Left lobe of liver (tissue), 2 donors: ENCODE measurements at regions not wholly inside any gene's neighbourhood (a gene's known extent, or its start where the extent isn't known, plus 50 kb on each side); places are given as distances from the start of the nearest gene placed in this dataset.

Experiments
- ATAC-seq: fragments of 200-7000 bp; cut with Tn5 transposase; one replicate; pipeline ENCODE4 v1.9.1; 2020; ENCODE audit warnings: mild to moderate bottlenecking, moderate library complexity
- DNase-seq: peaks from one replicate; pipeline ENCODE4 v3.0.0-alpha.2; 2020; ENCODE audit warnings: low spot score
- donor health status: DM: no; HTN: no; CAD: no; lungs with moderate emphysema.
- donor health status: DM: no; HTN: yes; CAD: no.

DNA sequence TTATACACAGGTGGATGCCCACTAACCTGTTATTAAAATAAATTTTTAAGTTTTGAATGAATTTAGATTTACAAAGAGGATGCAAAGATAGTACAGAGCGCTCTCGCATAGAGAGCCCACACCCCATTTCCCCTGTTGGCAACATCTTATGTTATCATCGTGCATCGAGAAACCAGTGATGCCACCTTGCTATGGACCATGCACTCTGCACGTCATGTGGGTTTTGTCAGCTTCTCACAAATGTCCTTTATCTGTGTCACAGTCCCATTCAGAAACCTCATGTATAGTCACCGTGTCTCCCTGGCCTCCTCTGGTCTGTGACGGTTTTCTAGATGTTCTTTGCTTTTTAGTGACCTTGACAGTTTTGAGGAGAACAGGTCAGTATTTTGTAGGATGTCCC is 60.0 kb downstream of the ING1 start:
- ATAC-seq: no peak
- no peak for DNase-seq

DNA sequence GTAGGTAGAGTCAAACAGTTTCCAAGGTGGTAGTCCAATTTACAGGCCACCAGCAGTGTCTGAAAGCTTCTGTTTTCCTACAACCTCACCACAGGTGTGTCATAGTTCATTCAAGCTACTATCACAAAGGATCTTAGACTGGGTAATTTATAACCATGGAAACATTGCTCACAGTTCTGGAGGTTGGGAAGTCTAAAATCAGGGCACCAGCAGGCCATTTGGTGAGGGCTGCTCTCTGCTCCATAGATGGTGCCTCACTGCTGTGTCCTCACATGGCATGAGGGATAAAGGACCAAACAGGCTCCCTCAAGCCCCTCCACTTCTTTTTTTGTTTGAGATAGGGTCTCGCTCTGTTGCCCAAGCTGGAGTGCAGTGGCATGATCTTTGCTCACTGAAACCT is 60.6 kb downstream of the ING1 start:
- DNase-seq (no peak), ATAC-seq (no peak)

DNA sequence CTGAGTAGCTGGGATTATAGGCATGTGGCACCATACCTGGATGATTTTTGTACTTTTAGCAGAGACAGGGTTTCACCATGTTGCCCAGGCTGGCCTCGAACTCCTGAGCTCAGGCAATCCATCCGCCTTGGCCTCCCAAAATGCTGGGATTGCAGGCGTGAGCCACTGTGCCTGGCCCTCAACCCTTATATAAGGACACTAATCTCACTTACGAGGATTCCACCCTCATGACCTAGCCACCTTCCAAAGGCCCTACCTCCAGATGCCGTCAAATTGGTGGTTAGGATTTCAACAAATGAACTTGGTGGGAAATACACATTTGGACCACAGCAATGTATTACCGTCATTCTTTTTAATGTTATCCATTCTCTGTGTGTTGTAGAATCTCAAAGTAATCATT is 61.0 kb downstream of the ING1 start:
- no peak for DNase-seq
- no peak for ATAC-seq

GRCh38 chr13:110775576-110775975 is 62.1 kb downstream of the ING1 start:
- DNase-seq: no peak
- ATAC-seq: no peak

DNA sequence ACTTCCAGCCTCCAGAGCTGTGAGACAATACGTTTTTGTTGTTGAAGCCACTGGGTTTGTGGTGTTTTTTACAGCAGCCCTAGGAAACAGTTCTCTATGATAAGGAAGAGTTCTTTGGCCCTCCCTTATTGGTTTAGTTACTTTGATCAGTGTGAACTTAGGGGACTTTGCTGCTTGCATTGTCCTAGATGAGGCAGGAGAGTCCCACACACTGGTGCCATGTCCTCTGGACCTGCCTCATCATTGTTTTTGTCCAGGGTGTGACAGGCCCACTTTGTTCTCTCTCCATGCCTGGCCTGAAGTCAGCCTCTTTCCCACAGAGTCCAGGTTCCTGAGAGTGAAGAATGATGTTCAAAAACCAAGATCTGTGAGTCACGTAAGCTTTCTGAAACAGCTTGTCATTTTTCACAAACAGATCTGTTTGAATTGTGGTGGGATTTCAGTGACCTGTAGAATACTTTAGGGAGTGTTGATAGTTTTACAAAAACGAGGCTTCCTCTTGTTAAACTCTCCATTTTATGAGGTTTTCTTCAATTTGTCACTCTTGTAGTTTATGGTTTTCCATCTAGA is 63.8 kb downstream of the ING1 start:
- ATAC-seq (no peak), DNase-seq (no peak)

- ATAC-seq (no peak), DNase-seq (no peak)
Observed at GRCh38 chr13:110779022-110779421, 65.5 kb downstream of the ING1 start.

DNA sequence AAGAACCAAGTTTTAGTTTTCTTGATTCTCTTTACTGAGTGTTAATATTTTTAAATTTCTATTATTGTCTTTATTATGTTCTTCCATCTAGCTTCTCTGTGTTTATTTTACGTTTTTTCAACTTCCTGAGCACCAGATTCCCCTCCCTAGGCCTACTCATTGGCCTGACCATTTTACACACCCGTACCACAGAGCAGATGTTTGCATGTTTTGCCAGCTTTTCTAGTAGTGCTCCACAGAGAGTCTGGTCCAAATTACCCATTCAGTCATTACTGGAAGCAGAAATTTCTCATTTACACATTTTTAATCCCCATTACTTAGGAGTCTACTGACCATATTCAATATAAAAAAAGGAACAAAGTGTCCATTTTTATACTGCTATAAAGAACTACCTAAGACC is 66.9 kb downstream of the ING1 start:
- no peak for ATAC-seq
- DNase-seq: no peak

DNA sequence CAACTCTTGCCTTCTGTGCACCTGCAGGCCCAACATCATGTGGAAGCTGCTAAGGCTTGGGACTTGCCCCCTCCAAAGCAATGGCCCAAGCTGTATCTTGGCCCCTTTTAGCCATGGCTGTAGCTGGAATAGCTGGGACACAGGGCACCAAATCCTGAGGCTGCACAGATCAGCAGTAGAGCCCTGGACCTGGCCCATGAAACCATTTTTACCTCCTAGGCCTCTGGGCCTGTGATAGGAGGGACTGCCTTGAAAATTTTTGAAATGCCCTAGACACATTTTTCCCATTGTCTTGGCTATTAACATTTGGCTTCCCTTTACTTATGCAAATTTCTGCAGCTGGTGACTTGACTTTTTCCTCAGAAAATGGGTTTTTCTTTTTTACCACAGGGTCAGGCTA is 68.7 kb downstream of the ING1 start:
- DNase-seq (no peak), ATAC-seq (no peak)

DNA sequence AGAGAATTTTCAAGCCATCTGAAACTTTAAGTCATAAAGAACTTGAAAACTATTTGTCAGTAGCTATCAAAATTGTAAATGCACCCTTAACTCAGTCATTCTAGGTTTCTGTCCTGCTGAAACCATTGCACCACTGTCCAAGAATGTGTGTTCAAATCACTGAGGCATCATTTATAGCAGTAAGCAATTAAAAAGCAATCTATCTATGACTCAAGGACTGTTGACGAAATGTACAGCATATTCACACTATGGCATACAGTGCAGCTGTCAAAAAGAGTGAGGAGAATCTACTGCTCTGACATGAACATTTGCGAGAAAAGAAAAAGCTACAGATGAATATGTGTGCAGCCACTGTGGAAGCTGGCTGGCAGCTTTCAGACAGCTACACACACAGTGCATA is 71.2 kb downstream of the ING1 start:
- ATAC-seq: no peak
- no peak for DNase-seq

GRCh38 chr13:110788778-110789177 is 75.3 kb downstream of the ING1 start:
- DNase-seq (no peak), ATAC-seq (no peak)

- DNase-seq: no peak
- no peak for ATAC-seq
Observed at GRCh38 chr13:110789871-110790270, 76.4 kb downstream of the ING1 start.

DNA sequence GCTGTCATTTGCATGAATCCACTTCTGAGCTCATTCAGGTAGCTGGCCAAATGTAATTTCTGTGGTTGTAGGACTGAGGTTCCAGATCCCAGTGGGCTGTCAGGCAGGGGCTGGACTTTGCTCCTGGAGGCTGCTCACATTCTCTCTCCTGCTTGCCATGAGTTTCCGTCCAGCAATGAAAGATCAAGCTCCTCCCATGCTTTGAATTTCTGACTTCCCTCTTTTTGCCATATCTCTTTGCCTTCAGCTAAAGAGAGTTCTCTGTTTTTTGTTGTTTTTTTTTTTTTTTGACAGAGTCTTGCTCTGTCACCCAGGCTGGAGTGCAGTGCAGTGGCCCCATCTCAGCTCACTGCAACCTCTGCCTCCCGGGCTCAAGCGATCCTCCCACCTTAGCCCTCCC is 76.9 kb downstream of the ING1 start:
- ATAC-seq (no peak), DNase-seq (no peak)

DNA sequence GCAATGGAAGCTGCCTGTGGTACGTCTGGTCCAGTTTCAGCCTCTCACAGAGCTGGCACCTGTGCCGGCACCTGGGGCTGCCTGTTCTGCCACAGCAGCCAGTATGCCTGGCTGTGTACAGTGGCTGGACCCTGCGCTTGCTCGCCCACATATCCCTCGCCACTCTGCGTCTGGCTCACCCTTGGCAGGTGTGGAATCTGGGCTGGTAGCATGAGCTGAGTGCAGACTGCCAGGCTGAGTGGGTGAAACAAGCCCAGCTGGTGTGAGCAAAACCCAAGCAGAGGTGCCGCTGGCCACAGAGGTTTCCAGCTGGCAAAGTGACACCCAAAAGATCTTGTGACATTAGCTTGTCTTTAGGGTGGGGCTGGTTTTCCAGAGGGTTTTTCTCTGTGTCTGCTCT is 80.7 kb downstream of the ING1 start:
- ATAC-seq: no peak

GRCh38 chr13:110797230-110797877 is 83.9 kb downstream of the ING1 start:
- DNase-seq: no peak
- no peak for ATAC-seq

More for the DNA sequence above, 80.7 kb downstream of the ING1 start:
- DNase-seq: no peak

DNA sequence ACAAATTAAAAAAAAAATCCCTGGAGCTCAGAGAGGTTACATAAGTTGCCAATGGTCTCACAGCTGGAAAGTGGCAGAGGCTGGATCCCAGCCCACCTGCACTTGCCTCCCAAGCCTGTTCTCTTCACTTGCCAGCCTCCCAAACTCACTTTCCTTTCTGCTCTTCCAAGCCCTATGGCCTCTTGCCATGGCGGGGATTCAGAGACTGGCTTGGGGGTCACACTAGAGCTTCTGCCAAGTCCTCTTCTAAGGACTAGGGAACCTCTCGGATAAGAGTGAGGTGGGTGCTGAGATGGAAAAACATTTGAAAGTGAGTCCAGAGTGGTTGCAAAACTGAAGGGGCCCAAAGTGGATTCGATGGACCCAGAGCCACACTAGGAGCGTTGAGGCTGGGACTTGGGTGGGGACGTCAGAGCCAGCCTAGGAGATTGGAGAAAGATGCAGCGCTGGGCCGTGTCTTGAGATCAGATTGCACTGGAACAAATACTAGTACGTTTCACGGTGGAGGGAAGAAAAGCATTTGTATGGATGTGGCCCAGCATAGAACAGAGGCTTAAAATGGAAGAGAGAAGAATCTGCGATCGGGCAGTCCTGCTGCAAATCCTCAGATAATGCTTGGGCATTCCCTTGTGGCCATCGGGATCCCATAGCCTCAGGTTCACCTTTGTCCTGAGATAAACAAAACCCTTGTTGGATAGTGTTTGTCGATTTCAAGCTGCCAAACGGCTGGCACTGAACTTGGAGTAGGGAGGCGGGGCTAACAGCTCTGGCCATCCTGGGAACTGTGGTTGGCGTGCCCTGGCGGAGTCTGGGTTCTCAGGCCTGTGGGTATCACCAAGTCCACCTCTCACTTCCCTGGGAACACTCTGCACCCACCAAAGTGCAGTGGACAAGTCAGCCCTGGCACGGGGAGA is 84.8 kb downstream of the ING1 start:
- ATAC-seq (peak; percentile 99), DNase-seq (peak; percentile 82)

DNA sequence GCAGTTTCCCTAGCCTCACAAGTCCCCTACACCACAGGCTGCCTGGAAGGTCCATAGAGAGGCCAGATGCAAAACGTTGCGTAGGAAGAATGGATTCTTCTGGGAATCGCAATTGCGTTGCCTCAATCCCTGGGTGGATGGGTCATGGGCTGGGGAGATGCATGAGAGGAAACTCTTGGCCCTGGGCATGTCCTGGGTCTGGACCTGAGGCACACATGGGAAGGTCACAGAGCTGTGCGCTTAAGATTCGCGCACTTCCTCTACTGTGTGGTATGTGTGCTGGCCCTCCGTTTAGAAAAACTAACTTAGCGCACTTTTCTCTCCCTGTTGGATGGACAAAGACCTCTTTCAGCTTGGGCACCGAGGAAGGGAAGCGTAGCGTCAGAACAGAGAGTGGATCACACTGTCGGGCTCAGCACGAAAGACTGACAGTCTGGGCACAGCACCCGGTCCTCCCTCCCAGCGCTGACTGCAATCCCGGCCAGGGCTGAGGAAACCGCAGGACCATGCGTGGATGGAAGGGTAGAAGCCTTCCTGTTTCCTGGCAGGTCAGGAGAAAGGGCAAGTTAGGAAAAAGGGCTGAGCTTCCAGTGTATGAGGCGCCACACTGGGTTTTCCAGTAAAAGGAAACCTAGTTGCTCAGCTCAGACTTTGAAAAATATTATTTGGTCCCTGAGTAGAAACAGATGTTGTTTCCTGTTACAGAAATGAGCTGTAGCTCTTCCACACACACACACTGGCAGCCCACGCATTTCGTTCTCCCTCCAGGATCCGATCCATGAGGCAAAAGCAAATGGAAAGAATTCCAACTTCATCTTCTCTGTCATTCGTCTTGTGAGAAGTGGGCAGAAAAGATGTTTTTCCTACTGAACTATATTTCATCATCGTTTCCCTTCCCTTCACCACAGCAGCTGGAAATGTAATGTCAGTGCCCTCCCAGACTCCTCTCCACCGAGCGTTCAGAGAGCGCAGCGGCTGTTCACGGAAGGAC is 86.0 kb downstream of the ING1 start:
- DNase-seq: no peak

DNA sequence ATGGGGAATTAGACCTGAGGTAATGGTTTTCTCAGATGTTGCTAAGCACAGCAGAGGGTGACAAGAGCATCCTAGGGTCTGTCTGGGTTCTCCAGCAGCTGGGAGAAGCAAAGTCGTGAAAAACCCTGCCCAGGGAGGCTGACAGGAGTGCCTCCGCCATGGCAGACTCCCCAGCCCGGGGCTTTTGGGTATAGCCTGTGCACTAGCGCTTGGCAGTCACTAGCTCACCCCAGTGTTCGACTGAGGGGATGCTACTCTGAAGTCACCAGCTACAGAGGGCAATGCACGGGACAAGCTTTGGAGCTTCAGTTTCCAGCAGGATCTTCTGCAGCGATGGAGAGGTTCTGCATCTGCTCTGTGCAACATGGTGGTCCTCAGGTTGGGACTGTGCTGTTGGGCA is 87.5 kb downstream of the ING1 start:
- no peak for DNase-seq
- ATAC-seq: no peak

More for the DNA sequence above, 86.0 kb downstream of the ING1 start:
- ATAC-seq: no peak

DNA sequence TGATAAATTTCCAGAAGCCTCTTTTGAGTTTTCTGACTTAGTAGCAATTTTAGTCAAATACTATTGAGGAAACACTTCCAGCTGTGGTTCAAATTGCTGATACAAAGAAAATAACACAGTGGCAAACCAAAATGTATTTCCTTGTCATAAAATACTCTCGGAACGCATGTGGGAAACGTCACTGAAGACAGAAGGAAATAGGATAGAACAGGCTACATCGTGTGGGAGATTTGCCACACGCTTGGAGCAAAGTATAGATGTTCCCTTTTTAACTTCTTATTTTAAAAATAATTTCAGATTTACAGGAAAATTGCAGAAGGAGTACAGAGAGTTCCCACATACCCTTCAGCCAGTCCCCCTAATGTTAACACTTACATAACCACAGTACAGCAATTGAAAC is 88.8 kb downstream of the ING1 start:
- DNase-seq (no peak), ATAC-seq (no peak)

DNA sequence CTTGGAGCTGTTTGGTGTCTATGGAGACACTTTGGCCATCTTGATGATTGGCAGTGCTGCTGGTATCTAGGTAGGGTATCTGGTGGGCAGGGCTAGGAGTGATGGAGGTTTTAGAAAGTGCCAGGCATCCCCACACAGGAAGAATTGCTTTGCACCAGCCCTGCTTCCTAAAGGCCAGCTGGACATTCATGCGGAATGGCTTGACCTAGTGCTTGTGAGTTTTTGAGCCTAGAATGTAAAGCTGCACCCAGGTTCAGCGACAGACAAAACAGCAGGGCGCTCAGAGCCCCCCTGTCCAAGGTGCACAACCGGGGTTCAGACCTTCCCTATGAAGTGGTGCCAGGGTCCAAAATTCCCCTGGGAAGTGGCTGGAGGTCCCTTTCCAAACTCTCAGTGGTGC is 93.1 kb downstream of the ING1 start:
- no peak for ATAC-seq
- no peak for DNase-seq

DNA sequence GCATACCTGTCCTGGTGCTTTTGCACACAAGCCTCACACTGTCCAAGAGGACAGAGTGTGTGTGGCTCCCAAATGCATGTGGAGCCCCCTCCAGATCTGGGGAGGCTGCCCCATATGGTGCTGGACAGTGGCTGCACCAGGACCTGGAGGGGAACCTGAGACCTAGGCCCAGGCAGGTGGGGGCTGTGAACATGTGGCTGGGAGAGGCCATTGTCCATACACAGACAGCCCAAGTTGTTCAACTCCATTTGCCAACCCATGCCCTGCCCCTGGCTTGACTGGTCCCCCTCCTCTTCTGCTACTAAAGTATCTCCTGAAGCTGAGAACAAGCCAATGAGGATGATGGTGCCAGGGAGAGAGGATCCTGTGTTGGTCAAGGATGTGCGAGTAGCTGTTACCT is 94.0 kb downstream of the ING1 start:
- DNase-seq: no peak

DNA sequence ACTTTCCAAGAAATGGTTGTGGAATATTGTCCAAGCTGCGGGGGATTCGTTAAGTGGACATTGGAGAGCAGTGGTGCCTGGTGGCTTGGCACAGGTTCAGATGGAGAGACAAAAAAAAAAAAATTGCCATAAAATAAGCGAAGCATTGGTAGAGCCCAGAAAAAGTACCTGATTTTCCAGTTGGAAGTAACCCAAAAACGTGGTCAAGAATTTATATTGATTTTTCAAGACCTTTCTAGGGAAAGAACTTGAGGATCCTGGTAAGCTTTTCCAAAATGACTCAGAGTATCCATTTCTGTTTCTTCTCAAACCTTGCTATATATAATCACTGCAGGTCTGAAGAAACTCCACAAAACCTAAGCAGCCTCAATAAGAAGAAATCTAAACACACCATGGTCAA is 94.6 kb downstream of the ING1 start:
- ATAC-seq (no peak), DNase-seq (no peak)

More for the DNA sequence above, 94.0 kb downstream of the ING1 start:
- no peak for ATAC-seq
